HCT116 (cell line): ENCODE measurements at regions not wholly inside any gene's neighbourhood (a gene's known extent, or its start where the extent isn't known, plus 50 kb on each side); places are given as distances from the start of the nearest gene placed in this dataset.

Experiments
- CTCF ChIP-seq, 3 experiments: fragments of 200-600 bp in 1 of 3; sonication (generic) in 1 of 3; IDR thresholded peaks in 2 of 3; conservative IDR thresholded peaks in 1 of 3; 2 replicates each; pipeline ENCODE4 v1.5.1; 2012 to 2017; ENCODE audit warnings: low read depth in 2 of 3, low read length in 2 of 3, antibody characterized with exemption in 1 of 3, borderline replicate concordance in 1 of 3, control low read depth in 1 of 3, mild to moderate bottlenecking in 1 of 3, mixed read lengths in 1 of 3, mixed run types in 1 of 3, moderate library complexity in 1 of 3; ENCODE audit not compliant: insufficient read depth in 1 of 3
- EGR1 ChIP-seq: IDR thresholded peaks from 2 replicates; pipeline ENCODE4 v1.6.1; 2012; ENCODE audit warnings: low read depth
- ELF1 ChIP-seq: IDR thresholded peaks from 2 replicates; pipeline ENCODE4 v1.6.1; 2012; ENCODE audit warnings: low read depth, borderline replicate concordance
- EZH2 ChIP-seq: fragments of 200-600 bp; sonication (generic); IDR thresholded peaks from 2 replicates; pipeline ENCODE4 v1.6.1; 2017; ENCODE audit warnings: antibody characterized with exemption, mixed run types
- EZH2phosphoT487 ChIP-seq: fragments of 200-600 bp; IDR thresholded peaks from 2 replicates; pipeline ENCODE4 v1.6.1; 2018; ENCODE audit warnings: antibody characterized with exemption, borderline replicate concordance
- POLR2A ChIP-seq: IDR thresholded peaks from 2 replicates; pipeline ENCODE4 v1.7.0; 2011; ENCODE audit warnings: borderline replicate concordance; ENCODE audit not compliant: insufficient read depth, insufficient read length; ENCODE audit errors: extremely low read depth
- RAD21 ChIP-seq: IDR thresholded peaks from 2 replicates; pipeline ENCODE4 v1.6.1; 2012; ENCODE audit warnings: low read depth, mild to moderate bottlenecking
- REST ChIP-seq: IDR thresholded peaks from 2 replicates; pipeline ENCODE4 v1.6.1; 2012; ENCODE audit warnings: low read depth
- SIN3A ChIP-seq: IDR thresholded peaks from 2 replicates; pipeline ENCODE4 v1.6.1; 2012; ENCODE audit warnings: low read depth
- TCF7L2 ChIP-seq: IDR thresholded peaks from 2 replicates; pipeline ENCODE4 v1.7.0; 2011; ENCODE audit warnings: borderline replicate concordance, inconsistent platforms; ENCODE audit not compliant: insufficient read depth, insufficient read length; ENCODE audit errors: extremely low read depth
- YY1 ChIP-seq: IDR thresholded peaks from 2 replicates; pipeline ENCODE4 v1.6.1; 2011; ENCODE audit warnings: low read length, low read depth, moderate library complexity, mild to moderate bottlenecking; ENCODE audit not compliant: insufficient replicate concordance; ENCODE audit errors: extremely low read depth
- ZFX ChIP-seq: fragments of 450-650 bp; IDR thresholded peaks from 2 replicates; pipeline ENCODE4 v1.6.1; 2017
- ZNF274 ChIP-seq: fragments of 200-500 bp; sonication (Bioruptor generic); IDR thresholded peaks from 2 replicates; pipeline ENCODE4 v1.6.1; 2014; ENCODE audit warnings: mild to moderate bottlenecking, low read depth, low read length, inconsistent platforms
- TF ChIP-seq, protein P1 (sequence below): IDR thresholded peaks from 2 replicates; pipeline ENCODE4 v1.6.1; 2012

DNA sequence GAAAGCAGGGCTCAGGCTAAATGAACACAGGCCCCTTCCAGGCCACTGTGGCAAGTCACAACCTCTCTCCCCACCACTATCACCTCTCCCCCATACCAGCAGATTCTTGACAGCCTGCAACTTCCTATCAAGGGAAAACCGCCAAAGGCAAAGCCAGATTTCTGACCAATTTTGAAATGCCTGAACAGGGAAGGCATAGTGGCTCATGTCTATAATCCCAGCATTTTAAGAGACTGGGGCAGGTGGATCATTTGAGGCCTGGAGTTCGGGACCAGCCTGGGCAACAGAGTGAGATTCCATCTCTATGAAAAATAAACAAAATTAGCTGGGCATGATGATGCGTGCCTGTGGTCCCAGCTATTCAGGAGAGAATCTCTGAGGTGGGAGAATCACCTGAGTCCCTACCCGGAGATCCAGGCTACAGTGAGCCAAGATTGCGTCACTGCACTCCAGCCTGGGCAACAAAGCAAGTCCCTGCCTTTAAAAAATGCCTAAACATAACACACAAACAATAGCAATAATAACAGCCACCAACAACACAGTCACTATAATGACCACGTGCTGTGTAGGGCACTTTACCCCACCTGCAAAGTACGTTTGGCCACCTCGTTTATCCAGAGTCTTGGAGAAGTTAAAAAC, 75.5 kb upstream of the GLI2 start:
- TF ChIP-seq RAD21 = no peak
- TF ChIP-seq, protein P1, sequence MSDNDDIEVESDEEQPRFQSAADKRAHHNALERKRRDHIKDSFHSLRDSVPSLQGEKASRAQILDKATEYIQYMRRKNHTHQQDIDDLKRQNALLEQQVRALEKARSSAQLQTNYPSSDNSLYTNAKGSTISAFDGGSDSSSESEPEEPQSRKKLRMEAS = no peak
- TF ChIP-seq CTCF (IDR thresholded peaks at IDR 0.05 in 2 of 3, conservative IDR thresholded peaks at IDR 0.05 in 1 of 3; ENCODE audit: borderline replicate concordance in 1 of 3, insufficient read depth in 1 of 3, low read depth in 2 of 3, low read length in 2 of 3) = no peak
- TF ChIP-seq POLR2A = no peak
- TF ChIP-seq ZFX = no peak
- TF ChIP-seq YY1 = no peak
- TF ChIP-seq SIN3A = no peak
- no peak for TF ChIP-seq EZH2
- no peak for TF ChIP-seq EGR1
- TF ChIP-seq ELF1 = no peak
- no peak for TF ChIP-seq ZNF274
- TF ChIP-seq REST = no peak
- TF ChIP-seq EZH2phosphoT487 = no peak
- TF ChIP-seq TCF7L2 = no peak
